ENCODE measurements at regions not wholly inside any gene's neighbourhood (a gene's known extent, or its start where the extent isn't known, plus 50 kb on each side); places are given as distances from the start of the nearest gene placed in this dataset.
"Not testable (repeated sequence)": the region's sequence is repeated elsewhere in the genome, so short reads cannot be mapped to it uniquely, and the experiment has no call there.

- not testable (repeated sequence) for TF ChIP-seq CTCF (conservative IDR thresholded peaks at IDR 0.05; ENCODE audit: low read length); EZH2phosphoT487 (IDR thresholded peaks at IDR 0.05; ENCODE audit: borderline replicate concordance, low read depth, low read length)
These were observed 106.2 kb downstream of the TNFRSF13B start for GRCh38 chr17:16865704-16866103.
